HCT116 (cell line): ENCODE measurements at regions not wholly inside any gene's neighbourhood (a gene's known extent, or its start where the extent isn't known, plus 50 kb on each side); places are given as distances from the start of the nearest gene placed in this dataset.

ENCODE experiments used
- ATAC-seq: fragments of 200-7000 bp; cut with Tn5 transposase; 2 replicates; pipeline ENCODE4 v1.9.1; 2020; ENCODE audit warnings: mild to moderate bottlenecking, moderate library complexity
- BruUV-seq: library from RNA; stranded (reverse); fragments of 400-500 nt; replicated peaks from 2 replicates; lab custom pipeline; 2021; lab: Mats Ljungman, UMichigan
- CTCF ChIA-PET: fragments of 300-600 bp; sonication (Branson Sonifier 250); formaldehyde crosslinking; loops from one replicate; lab custom pipeline; 2021; ENCODE audit warnings: antibody characterized with exemption; lab: Charles Lee
- POLR2A ChIA-PET: fragments of 300-600, 350-600 bp; sonication (Branson Sonifier 250); formaldehyde crosslinking; loops from one replicate; lab custom pipeline; 2021; ENCODE audit warnings: antibody characterized with exemption; lab: Charles Lee
- RAD21 ChIA-PET, 2 experiments: fragments of 300-600 bp; sonication (Branson Sonifier 250); formaldehyde crosslinking; loops; one replicate each; lab custom pipeline; 2023; ENCODE audit warnings: low total read pairs in 2 of 2; ENCODE audit not compliant: uncharacterized antibody in 2 of 2, unreplicated experiment in 2 of 2, low non-redundant PET in 1 of 2; lab: Charles Lee
- DNase-seq: peaks from one replicate; pipeline ENCODE4 v3.0.0-alpha.2; 2010; ENCODE audit warnings: low read depth, low spot score
- H2AFZ ChIP-seq: fragments of 200-600 bp; shearing (Covaris generic), sonication (generic); 2 replicates; pipeline ENCODE4 v1.6.1; 2017; ENCODE audit warnings: low read depth, mixed run types, mixed read lengths, antibody characterized with exemption, low read length; ENCODE audit not compliant: poor library complexity, severe bottlenecking
- H3K27ac ChIP-seq: 2 replicates; pipeline ENCODE4 v1.5.1; 2012; ENCODE audit warnings: low read depth, low read length
- H3K27me3 ChIP-seq: fragments of 200-600 bp; sonication (generic); 2 replicates; pipeline ENCODE4 v1.6.1; 2016; ENCODE audit warnings: mixed run types, low read length, mixed read lengths; ENCODE audit not compliant: insufficient read depth
- H3K36me3 ChIP-seq, 2 experiments: fragments of 200-500 bp in 1 of 2; fragments of 200-600 bp in 1 of 2; sonication (Bioruptor generic) in 1 of 2; sonication (generic) in 1 of 2; 2 replicates each; pipeline versions ENCODE4 v1.5.1 to v1.6.1; 2014 to 2016; ENCODE audit warnings: low read length in 2 of 2, inconsistent platforms in 1 of 2, mixed read lengths in 1 of 2, mixed run types in 1 of 2; ENCODE audit not compliant: insufficient read depth in 2 of 2, control insufficient read depth in 1 of 2
- H3K4me1 ChIP-seq, 2 experiments: fragments of 200-600 bp in 1 of 2; sonication (generic) in 1 of 2; 2 replicates each; pipeline versions ENCODE4 v1.5.1 to v1.6.1; 2012 to 2017; ENCODE audit warnings: low read length in 2 of 2, inconsistent platforms in 1 of 2, mild to moderate bottlenecking in 1 of 2, mixed read lengths in 1 of 2, mixed run types in 1 of 2, moderate library complexity in 1 of 2; ENCODE audit not compliant: insufficient read depth in 2 of 2, control insufficient read depth in 1 of 2
- H3K4me2 ChIP-seq: fragments of 200-600 bp; sonication (generic); 2 replicates; pipeline ENCODE4 v1.6.1; 2017; ENCODE audit warnings: mixed run types, low read length, mixed read lengths
- H3K4me3 ChIP-seq, 2 experiments: fragments of 200-600 bp in 1 of 2; sonication (generic) in 1 of 2; replicated peaks in 1 of 2; 2 replicates each; pipeline ENCODE4 v1.5.1; 2011 to 2016; ENCODE audit warnings: low read length in 2 of 2, control low read depth in 1 of 2, low read depth in 1 of 2, mild to moderate bottlenecking in 1 of 2, mixed read lengths in 1 of 2, mixed run types in 1 of 2
- H3K79me2 ChIP-seq: fragments of 200-600 bp; sonication (generic); 2 replicates; pipeline ENCODE4 v1.6.1; 2017; ENCODE audit warnings: mild to moderate bottlenecking, mixed run types, low read length, moderate library complexity, mixed read lengths; ENCODE audit not compliant: insufficient read depth
- H3K9ac ChIP-seq: fragments of 200-600 bp; sonication (generic); 2 replicates; pipeline ENCODE4 v1.6.1; 2016; ENCODE audit warnings: low read length, mixed read lengths
- H3K9me2 ChIP-seq: fragments of 200-600 bp; sonication (generic), shearing (Covaris generic); 2 replicates; pipeline ENCODE4 v1.6.1; 2017; ENCODE audit warnings: mixed run types, mild to moderate bottlenecking, moderate library complexity; ENCODE audit not compliant: insufficient read depth
- H3K9me3 ChIP-seq, 2 experiments: fragments of 200-500 bp in 1 of 2; fragments of 200-600 bp in 1 of 2; sonication (Bioruptor generic) in 1 of 2; sonication (generic) in 1 of 2; 2 replicates each; pipeline ENCODE4 v1.6.1; 2014 to 2017; ENCODE audit warnings: low read length in 2 of 2, mixed read lengths in 2 of 2, inconsistent platforms in 1 of 2, low read depth in 1 of 2, mild to moderate bottlenecking in 1 of 2, mixed run types in 1 of 2, moderate library complexity in 1 of 2; ENCODE audit not compliant: control insufficient read depth in 1 of 2, insufficient read depth in 1 of 2
- H4K20me1 ChIP-seq: fragments of 200-600 bp; sonication (generic), shearing (Covaris generic); 2 replicates; pipeline ENCODE4 v1.6.1; 2017; ENCODE audit warnings: mixed run types, mild to moderate bottlenecking, moderate library complexity; ENCODE audit not compliant: insufficient read depth
- CBX3 ChIP-seq: IDR thresholded peaks from 2 replicates; pipeline ENCODE4 v1.6.1; 2012; ENCODE audit warnings: low read depth
- EGR1 ChIP-seq: IDR thresholded peaks from 2 replicates; pipeline ENCODE4 v1.6.1; 2012; ENCODE audit warnings: low read depth
- ELF1 ChIP-seq: IDR thresholded peaks from 2 replicates; pipeline ENCODE4 v1.6.1; 2012; ENCODE audit warnings: low read depth, borderline replicate concordance
- EZH2 ChIP-seq: fragments of 200-600 bp; sonication (generic); IDR thresholded peaks from 2 replicates; pipeline ENCODE4 v1.6.1; 2017; ENCODE audit warnings: antibody characterized with exemption, mixed run types
- EZH2phosphoT487 ChIP-seq: fragments of 200-600 bp; IDR thresholded peaks from 2 replicates; pipeline ENCODE4 v1.6.1; 2018; ENCODE audit warnings: antibody characterized with exemption, borderline replicate concordance
- FOSL1 ChIP-seq: IDR thresholded peaks from 2 replicates; pipeline ENCODE4 v1.6.1; 2012; ENCODE audit warnings: low read depth
- JUND ChIP-seq: IDR thresholded peaks from 2 replicates; pipeline ENCODE4 v1.6.1; 2012
- MAX ChIP-seq: IDR thresholded peaks from 2 replicates; pipeline ENCODE4 v1.6.1; 2012
- POLR2A ChIP-seq: IDR thresholded peaks from 2 replicates; pipeline ENCODE4 v1.7.0; 2011; ENCODE audit warnings: borderline replicate concordance; ENCODE audit not compliant: insufficient read depth, insufficient read length; ENCODE audit errors: extremely low read depth
- POLR2AphosphoS5 ChIP-seq: IDR thresholded peaks from 2 replicates; pipeline ENCODE4 v1.6.1; 2011; ENCODE audit warnings: mild to moderate bottlenecking, low read depth, low read length, moderate library complexity
- RAD21 ChIP-seq: IDR thresholded peaks from 2 replicates; pipeline ENCODE4 v1.6.1; 2012; ENCODE audit warnings: low read depth, mild to moderate bottlenecking
- REST ChIP-seq: IDR thresholded peaks from 2 replicates; pipeline ENCODE4 v1.6.1; 2012; ENCODE audit warnings: low read depth
- SIN3A ChIP-seq: IDR thresholded peaks from 2 replicates; pipeline ENCODE4 v1.6.1; 2012; ENCODE audit warnings: low read depth
- SP1 ChIP-seq: IDR thresholded peaks from 2 replicates; pipeline ENCODE4 v1.6.1; 2012; ENCODE audit warnings: low read depth
- SRF ChIP-seq: IDR thresholded peaks from 2 replicates; pipeline ENCODE4 v1.6.1; 2012; ENCODE audit warnings: low read depth
- ZFX ChIP-seq: fragments of 450-650 bp; IDR thresholded peaks from 2 replicates; pipeline ENCODE4 v1.6.1; 2017
- intact Hi-C: fragments of 100-400 bp; cut with micrococcal nuclease; formaldehyde crosslinking; loops from 2 replicates; pipeline ENCODE4 v1.10.0; 2022
- TF ChIP-seq, protein P1 (sequence below), 3 experiments: fragments of 200-600 bp in 1 of 3; sonication (generic) in 1 of 3; IDR thresholded peaks in 2 of 3; conservative IDR thresholded peaks in 1 of 3; 2 replicates each; pipeline ENCODE4 v1.5.1; 2012 to 2017; ENCODE audit warnings: low read depth in 2 of 3, low read length in 2 of 3, antibody characterized with exemption in 1 of 3, borderline replicate concordance in 1 of 3, control low read depth in 1 of 3, mild to moderate bottlenecking in 1 of 3, mixed read lengths in 1 of 3, mixed run types in 1 of 3, moderate library complexity in 1 of 3; ENCODE audit not compliant: insufficient read depth in 1 of 3
- TF ChIP-seq, protein P2 (sequence below): IDR thresholded peaks from 2 replicates; pipeline ENCODE4 v1.6.1; 2012

- POLR2A ChIA-PET = no interaction called here
- H3K27me3 ChIP-seq = no peaks in the 10 kb centered on the region
- H3K79me2 ChIP-seq = no peaks in the 10 kb centered on the region
- H3K4me2 ChIP-seq = no peak overlapping the region
- DNase-seq (no peak), ATAC-seq (peak; percentile 44; the same call in 1 of the 2 replicates)
- H3K9ac ChIP-seq = no peak overlapping the region
- H2AFZ ChIP-seq = no peak overlapping the region
- CTCF ChIA-PET = no interaction called here
- no peak overlapping the region for H3K27ac ChIP-seq
- no peaks in the 10 kb centered on the region; a peak in 1 of 4 replicates for H3K9me3 ChIP-seq
- H4K20me1 ChIP-seq = no peaks in the 10 kb centered on the region
- H3K4me3 ChIP-seq = no peak overlapping the region
- RAD21 ChIA-PET = no interaction called here
- no peaks in the 10 kb centered on the region; a peak in 1 of 4 replicates for H3K36me3 ChIP-seq
- intact Hi-C loops = no loop called here
- TF ChIP-seq ELF1 (no peak), POLR2AphosphoS5 (no peak), ZFX (no peak), MAX (no peak), FOSL1 (no peak)
- BruUV-seq = no TSS peak
- peaks cover 0 to 4% of the 10 kb centered on the region in 2 experiments; a peak in 1 of 4 replicates for H3K4me1 ChIP-seq
- H3K9me2 ChIP-seq = no peaks in the 10 kb centered on the region
Observed at GRCh38 chr4:37008199-37008598, 236.3 kb upstream of the NWD2 start.

- ATAC-seq (no peak), DNase-seq (no peak)
- Histone ChIP-seq H3K27me3 (no peaks in the 10 kb centered on the region), H3K9me2 (no peaks in the 10 kb centered on the region), H3K79me2 (no peaks in the 10 kb centered on the region), H4K20me1 (no peaks in the 10 kb centered on the region), H2AFZ (no peak overlapping the region), H3K4me2 (no peak overlapping the region), H3K9me3 (no peaks in the 10 kb centered on the region; a peak in 1 of 4 replicates), H3K4me3 (no peak overlapping the region), H3K27ac (no peak overlapping the region), H3K36me3 (no peaks in the 10 kb centered on the region), H3K9ac (no peak overlapping the region), H3K4me1 (no peaks in the 10 kb centered on the region)
- RAD21 ChIA-PET = no interaction called here
- BruUV-seq = no TSS peak
- intact Hi-C loops = no loop called here
- CTCF ChIA-PET = no interaction called here
- POLR2A ChIA-PET = no interaction called here
- TF ChIP-seq ELF1 (no peak), POLR2A (no peak), ZFX (no peak), CBX3 (no peak), POLR2AphosphoS5 (no peak), SRF (no peak), SP1 (no peak), EZH2 (no peak), JUND (no peak), EGR1 (no peak), SIN3A (no peak), EZH2phosphoT487 (no peak), RAD21 (no peak), REST (no peak)
- TF ChIP-seq, protein P1, sequence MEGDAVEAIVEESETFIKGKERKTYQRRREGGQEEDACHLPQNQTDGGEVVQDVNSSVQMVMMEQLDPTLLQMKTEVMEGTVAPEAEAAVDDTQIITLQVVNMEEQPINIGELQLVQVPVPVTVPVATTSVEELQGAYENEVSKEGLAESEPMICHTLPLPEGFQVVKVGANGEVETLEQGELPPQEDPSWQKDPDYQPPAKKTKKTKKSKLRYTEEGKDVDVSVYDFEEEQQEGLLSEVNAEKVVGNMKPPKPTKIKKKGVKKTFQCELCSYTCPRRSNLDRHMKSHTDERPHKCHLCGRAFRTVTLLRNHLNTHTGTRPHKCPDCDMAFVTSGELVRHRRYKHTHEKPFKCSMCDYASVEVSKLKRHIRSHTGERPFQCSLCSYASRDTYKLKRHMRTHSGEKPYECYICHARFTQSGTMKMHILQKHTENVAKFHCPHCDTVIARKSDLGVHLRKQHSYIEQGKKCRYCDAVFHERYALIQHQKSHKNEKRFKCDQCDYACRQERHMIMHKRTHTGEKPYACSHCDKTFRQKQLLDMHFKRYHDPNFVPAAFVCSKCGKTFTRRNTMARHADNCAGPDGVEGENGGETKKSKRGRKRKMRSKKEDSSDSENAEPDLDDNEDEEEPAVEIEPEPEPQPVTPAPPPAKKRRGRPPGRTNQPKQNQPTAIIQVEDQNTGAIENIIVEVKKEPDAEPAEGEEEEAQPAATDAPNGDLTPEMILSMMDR (IDR thresholded peaks at IDR 0.05 in 2 of 3, conservative IDR thresholded peaks at IDR 0.05 in 1 of 3; ENCODE audit: borderline replicate concordance in 1 of 3, insufficient read depth in 1 of 3, low read depth in 2 of 3, low read length in 2 of 3) = no peak
- TF ChIP-seq, protein P2, sequence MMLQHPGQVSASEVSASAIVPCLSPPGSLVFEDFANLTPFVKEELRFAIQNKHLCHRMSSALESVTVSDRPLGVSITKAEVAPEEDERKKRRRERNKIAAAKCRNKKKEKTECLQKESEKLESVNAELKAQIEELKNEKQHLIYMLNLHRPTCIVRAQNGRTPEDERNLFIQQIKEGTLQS = no peak
Observed at GRCh38 chr4:37014584-37014983, 230.0 kb upstream of the NWD2 start.
